HL-60 (cell line): ENCODE measurements at regions not wholly inside any gene's neighbourhood (a gene's known extent, or its start where the extent isn't known, plus 50 kb on each side); places are given as distances from the start of the nearest gene placed in this dataset.

ENCODE experiments used
- CTCF ChIP-seq: IDR thresholded peaks from one replicate; pipeline ENCODE4 v1.5.1; 2011; ENCODE audit warnings: low read length, control low read depth, inconsistent platforms; ENCODE audit not compliant: insufficient read depth
- GABPA ChIP-seq: IDR thresholded peaks from 2 replicates; pipeline ENCODE4 v1.6.1; 2012; ENCODE audit warnings: low read depth
- POLR2AphosphoS5 ChIP-seq: IDR thresholded peaks from 2 replicates; pipeline ENCODE4 v1.6.1; 2012; ENCODE audit warnings: low read depth
- REST ChIP-seq: IDR thresholded peaks from 2 replicates; pipeline ENCODE4 v1.6.1; 2012; ENCODE audit warnings: low read depth; ENCODE audit not compliant: insufficient replicate concordance
- SPI1 ChIP-seq: IDR thresholded peaks from 2 replicates; pipeline ENCODE4 v1.6.1; 2012; ENCODE audit warnings: low read depth, mild to moderate bottlenecking, borderline replicate concordance

GRCh38 chr4:123319639-123320038, 77.0 kb upstream of the SPRY1 start:
- TF ChIP-seq GABPA (no peak), CTCF (no peak), POLR2AphosphoS5 (no peak), REST (no peak), SPI1 (no peak)
